ENCODE measurements at regions not wholly inside any gene's neighbourhood (a gene's known extent, or its start where the extent isn't known, plus 50 kb on each side); places are given as distances from the start of the nearest gene placed in this dataset.
"Not testable (repeated sequence)": the region's sequence is repeated elsewhere in the genome, so short reads cannot be mapped to it uniquely, and the experiment has no call there.

DNA sequence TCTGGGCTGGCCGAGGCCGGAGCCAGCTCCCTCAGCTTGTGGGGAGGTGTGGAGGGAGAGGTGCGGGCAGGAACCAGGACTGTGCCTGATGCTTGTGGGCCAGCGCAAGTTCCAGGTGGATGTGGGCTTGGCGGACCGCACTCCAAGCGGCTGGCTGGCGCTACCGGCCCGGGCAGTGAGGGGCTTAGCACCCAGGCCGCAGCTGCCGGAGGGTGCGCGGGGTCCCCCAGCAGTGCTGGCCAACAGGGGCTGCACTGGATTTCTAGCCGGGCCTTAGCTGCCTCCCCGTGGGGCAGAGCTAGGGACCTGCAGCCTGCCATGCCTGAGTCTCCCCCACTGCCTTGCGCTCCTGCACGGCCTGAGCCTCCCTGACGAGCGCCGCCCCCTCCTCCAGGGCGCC lies 242.8 kb downstream of the CCSER2 start:
- DNase-seq (ENCODE audit: low spot score), result no peak

GRCh38 chr10:84574102-84574501 lies 245.7 kb downstream of the CCSER2 start:
- DNase-seq (ENCODE audit: low spot score), result peak; percentile 31

DNA sequence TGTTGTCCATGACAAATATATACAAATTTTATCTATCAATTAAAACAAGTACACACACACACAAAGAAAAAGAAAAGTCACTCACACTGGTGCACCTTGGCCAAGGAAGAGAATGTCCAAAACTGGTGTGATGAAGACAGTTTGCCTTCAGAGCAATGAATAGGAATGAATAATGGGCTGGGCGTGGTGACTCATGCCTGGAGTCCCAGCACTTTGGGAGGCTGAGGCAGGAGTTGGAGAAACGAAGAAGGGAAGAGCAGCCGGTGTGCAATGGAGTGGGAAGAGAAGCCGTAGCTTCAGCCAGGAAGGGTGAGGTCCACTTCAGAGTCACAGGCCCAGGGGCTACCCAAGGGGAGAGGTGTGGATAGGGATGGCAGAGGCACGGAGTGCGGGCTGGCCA lies 253.6 kb downstream of the CCSER2 start:
- no peak for DNase-seq (ENCODE audit: low spot score)

GRCh38 chr10:84583501-84583900 lies 255.1 kb downstream of the CCSER2 start:
- no peak for DNase-seq (ENCODE audit: low spot score)

- DNase-seq (ENCODE audit: low spot score), result no peak
These were observed 259.4 kb downstream of the CCSER2 start for GRCh38 chr10:84587789-84588188.

DNA sequence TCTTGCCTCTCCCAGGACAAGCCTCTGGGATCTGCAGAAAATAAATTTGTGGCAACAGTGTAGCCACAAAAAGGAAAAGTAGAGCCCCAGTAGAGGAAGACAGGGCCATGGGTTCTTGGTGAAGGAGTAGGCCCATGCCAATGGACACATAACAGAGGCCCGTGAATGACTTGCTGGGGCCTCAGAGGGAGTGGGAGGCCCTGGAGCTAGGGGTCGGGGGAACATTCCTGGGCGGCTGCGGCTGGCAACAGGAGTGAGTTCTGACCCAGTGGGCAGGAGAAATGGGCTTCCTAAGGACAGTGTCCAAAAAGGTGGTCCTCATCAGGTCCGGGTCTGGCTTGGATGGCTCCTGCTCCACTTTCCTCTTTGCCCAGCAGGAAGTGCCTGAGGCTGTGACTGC lies 260.0 kb downstream of the CCSER2 start:
- no peak for DNase-seq (ENCODE audit: low spot score)

DNA sequence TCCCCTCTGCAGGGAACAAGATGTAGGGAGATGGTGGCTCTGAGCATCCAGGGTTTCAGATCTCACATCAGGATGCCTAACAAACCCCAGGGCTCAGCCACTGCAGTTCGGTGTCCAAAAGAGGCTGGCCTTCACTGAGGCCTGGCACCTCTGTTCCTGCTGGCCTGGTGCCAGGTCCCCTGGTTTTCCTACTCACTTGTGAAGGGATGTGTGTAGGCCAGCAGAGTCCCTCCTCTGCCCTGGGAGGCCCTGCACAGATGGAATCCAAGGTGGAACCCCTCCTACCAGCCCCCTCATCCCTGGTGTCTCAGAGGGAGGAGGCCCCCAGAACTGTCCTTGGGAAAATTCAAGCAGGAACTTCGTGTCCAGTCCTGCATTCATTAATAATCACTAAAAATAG lies 260.6 kb downstream of the CCSER2 start:
- no peak for DNase-seq (ENCODE audit: low spot score)

- DNase-seq (ENCODE audit: low spot score), result no peak
These were observed 261.3 kb downstream of the CCSER2 start for GRCh38 chr10:84589526-84590205.

GRCh38 chr10:84590327-84591193 lies 262.2 kb downstream of the CCSER2 start:
- no peak for DNase-seq (ENCODE audit: low spot score)

- no peak for DNase-seq (ENCODE audit: low spot score)
These were observed 265.1 kb downstream of the CCSER2 start for GRCh38 chr10:84593506-84593905.

GRCh38 chr10:84596585-84596984 lies 268.2 kb downstream of the CCSER2 start:
- no peak for DNase-seq (ENCODE audit: low spot score)

GRCh38 chr10:84599254-84599653 lies 270.9 kb downstream of the CCSER2 start:
- no peak for DNase-seq (ENCODE audit: low spot score)

DNA sequence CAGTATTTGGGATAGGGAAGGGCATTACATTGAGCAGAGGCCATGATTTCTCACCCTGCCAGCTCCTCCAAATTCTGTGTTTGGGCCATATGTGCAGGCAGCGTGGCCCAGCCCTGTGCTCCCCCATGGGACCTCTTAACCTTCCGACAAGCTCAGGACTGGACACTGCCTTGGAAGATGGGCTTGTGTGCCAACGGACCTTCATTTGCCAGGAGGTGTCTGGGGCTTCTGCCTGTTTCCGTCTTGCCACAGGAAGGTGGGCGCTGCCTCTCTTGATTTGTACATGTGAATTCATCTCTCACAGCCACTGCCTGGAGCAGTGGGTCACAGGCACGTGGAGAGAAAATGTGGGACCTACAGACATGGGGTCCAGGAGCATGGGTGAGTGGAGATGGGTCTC lies 272.6 kb downstream of the CCSER2 start:
- DNase-seq (ENCODE audit: low spot score), result no peak

DNA sequence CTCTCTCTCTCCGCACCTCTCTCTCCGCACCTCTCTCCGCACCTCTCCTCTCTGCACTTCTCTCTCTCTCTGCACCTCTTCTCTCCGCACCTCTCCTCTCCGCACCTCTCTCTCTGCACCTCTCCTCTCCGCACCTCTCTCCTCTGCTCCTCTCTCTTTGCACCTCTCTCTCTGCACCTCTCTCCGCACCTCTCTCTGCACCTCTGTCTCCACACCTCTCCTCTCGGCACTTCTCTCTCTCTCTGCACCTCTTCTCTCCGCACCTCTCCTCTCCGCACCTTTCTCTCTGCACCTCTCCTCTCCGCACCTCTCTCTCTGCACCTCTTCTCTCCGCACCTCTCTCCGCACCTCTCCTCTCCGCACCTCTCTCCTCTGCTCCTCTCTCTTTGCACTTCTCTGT lies 274.2 kb downstream of the CCSER2 start:
- not testable (repeated sequence) for DNase-seq (ENCODE audit: low spot score)

DNA sequence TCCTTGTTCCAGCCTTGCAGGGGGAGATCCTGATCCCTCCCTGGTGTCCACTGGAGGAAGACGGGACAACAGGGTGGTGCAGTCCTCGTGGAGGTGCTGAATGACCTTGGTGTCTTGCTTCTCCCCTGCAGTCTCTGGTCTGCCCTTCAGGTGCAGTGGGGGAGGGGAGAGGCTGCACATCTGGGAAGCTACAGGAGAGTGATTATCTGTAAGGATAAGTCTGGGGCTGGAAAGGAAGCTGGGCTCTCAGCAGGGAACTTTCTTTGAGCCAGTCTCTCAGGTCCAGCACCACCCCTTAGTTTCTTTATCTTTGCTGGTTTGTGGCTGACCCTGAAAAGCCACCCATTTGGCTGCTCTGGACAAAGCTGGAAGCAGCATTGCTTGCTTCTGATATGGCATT lies 275.6 kb downstream of the CCSER2 start:
- DNase-seq (ENCODE audit: low spot score), result no peak

DNA sequence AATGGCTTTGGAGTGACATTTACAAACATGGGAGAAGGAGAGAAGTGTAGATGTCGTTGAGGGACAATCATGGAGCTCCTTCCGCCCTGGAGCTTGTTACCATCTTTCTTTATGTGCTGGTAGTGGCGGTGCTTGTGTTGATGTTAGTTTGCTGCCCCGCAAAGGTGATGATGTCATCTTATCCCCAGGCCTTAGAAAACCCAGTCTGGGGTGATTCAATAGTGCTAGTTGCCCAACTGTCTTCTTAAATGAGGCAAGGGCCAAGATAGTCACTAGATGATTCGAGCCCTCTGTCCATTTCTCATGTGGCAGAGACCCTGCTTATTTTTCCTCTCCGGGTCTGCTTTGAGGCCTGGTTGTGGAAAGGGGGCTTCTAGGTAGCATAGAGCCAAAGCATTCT lies 277.4 kb downstream of the CCSER2 start:
- DNase-seq (ENCODE audit: low spot score), result no peak

GRCh38 chr10:84606428-84606827 lies 278.0 kb downstream of the CCSER2 start:
- no peak for DNase-seq (ENCODE audit: low spot score)

- DNase-seq (ENCODE audit: low spot score), result no peak
These were observed 278.7 kb downstream of the CCSER2 start for GRCh38 chr10:84607044-84607443.

DNA sequence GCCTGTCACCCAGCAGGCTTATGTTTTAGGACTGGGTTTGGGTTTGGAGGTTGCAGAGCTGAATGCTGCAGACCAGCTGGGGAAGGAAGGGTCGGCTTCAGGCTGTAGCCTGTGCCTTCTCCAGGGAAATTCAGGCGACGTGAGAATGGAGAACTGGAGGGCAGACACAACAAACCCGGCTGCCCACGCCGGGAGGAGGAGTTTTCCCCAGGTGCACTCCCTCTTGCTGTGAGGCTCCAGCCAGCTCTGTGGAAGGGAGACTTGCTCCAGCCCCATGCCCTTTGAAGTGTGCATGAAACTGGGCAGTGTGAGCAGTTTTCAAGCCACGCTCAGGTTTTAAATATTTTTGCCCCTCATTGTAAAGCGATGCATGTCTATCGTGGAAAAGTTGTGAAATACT lies 279.1 kb downstream of the CCSER2 start:
- no peak for DNase-seq (ENCODE audit: low spot score)

DNA sequence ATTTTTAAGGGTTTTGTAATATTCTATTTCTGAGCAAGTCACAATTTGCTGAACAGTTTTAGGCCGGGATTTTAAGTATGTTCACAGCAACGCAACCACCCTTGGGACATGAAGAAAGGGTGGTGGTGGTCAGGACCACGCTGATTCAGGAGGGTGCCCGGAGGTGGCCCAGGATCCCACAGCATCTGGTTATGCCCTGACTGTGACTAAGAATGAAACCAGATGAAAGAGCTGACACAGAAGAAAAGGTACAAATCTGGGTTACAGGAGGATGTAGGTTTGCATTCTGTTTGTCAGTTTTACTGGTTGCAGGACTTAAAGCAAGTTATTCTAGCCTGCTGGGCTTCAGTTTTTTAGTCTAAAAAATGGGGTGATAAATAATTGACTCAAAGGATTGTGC lies 279.7 kb downstream of the CCSER2 start:
- no peak for DNase-seq (ENCODE audit: low spot score)

GRCh38 chr10:84613336-84614021 lies 285.1 kb downstream of the CCSER2 start:
- peak; percentile 29 for DNase-seq (ENCODE audit: low spot score)

- DNase-seq (ENCODE audit: low spot score), result no peak
These were observed 298.2 kb downstream of the CCSER2 start for GRCh38 chr10:84626397-84627087.
